ENCODE measurements at regions not wholly inside any gene's neighbourhood (a gene's known extent, or its start where the extent isn't known, plus 50 kb on each side); places are given as distances from the start of the nearest gene placed in this dataset.

- no peak for DNase-seq
- H3K27ac Mint-ChIP-seq, result no peak overlapping the region
- ATAC-seq (ENCODE audit: poor library complexity), result no peak
- Histone ChIP-seq H3K4me1 (ENCODE audit: insufficient read depth, low read length) (no peaks in the 10 kb centered on the region), H3K9me3 (ENCODE audit: control insufficient read depth in 1 of 2, insufficient read depth in 1 of 2, low read length in 2 of 2) (no peaks in the 10 kb centered on the region), H3K27me3 (ENCODE audit: control insufficient read depth in 1 of 2, insufficient read depth in 2 of 2, low read length in 2 of 2) (peaks cover 0 to 3% of the 10 kb centered on the region in 2 experiments), H3K27ac (ENCODE audit: low read depth in 1 of 2, low read length in 2 of 2) (no peak overlapping the region), H3K4me3 (ENCODE audit: low read length) (no peak overlapping the region), H3K36me3 (ENCODE audit: insufficient read depth, low read length) (no peaks in the 10 kb centered on the region)
- no peak for TF ChIP-seq CTCF (IDR thresholded peaks at IDR 0.05)
- H3K27me3 Mint-ChIP-seq, result peaks cover 15% of the 10 kb centered on the region
- POLR2A ChIA-PET, result no interaction called here
- CTCF ChIA-PET, result no interaction called here
- intact Hi-C loops (cut with DNase I, micrococcal nuclease), result no loop called here
- no peak overlapping the region for H3K4me3 Mint-ChIP-seq
- H3K36me3 Mint-ChIP-seq (ENCODE audit: low read depth), result no peaks in the 10 kb centered on the region
- no peaks in the 10 kb centered on the region for H3K4me1 Mint-ChIP-seq (ENCODE audit: low read depth)
- H3K9me3 Mint-ChIP-seq, result no peaks in the 10 kb centered on the region
These were observed 50.3 kb upstream of the OGFRL1 start for GRCh38 chr6:71238351-71238750.

Measured in CD4-positive, alpha-beta T cell (primary cell).